Thyroid gland (tissue), 4 donors: ENCODE measurements at regions not wholly inside any gene's neighbourhood (a gene's known extent, or its start where the extent isn't known, plus 50 kb on each side); places are given as distances from the start of the nearest gene placed in this dataset.
"Not testable (repeated sequence)": the region's sequence is repeated elsewhere in the genome, so short reads cannot be mapped to it uniquely, and the experiment has no call there.

Experiments
- POLR2A ChIP-seq, 2 donors: fragments of 450-650 bp; IDR thresholded peaks; one replicate each; pipeline ENCODE4 v1.6.1; 2017; ENCODE audit warnings: antibody characterized with exemption in 2 of 2, mild to moderate bottlenecking in 2 of 2, moderate library complexity in 1 of 2
- TF ChIP-seq, protein P1 (sequence below), 6 experiments: fragments of 200-600 bp in 3 of 6; fragments of 450-650 bp in 3 of 6; sonication (generic) in 3 of 6; IDR thresholded peaks; one replicate each; pipeline ENCODE4 v1.5.1; 2016 to 2019; ENCODE audit warnings: antibody characterized with exemption in 6 of 6, mild to moderate bottlenecking in 2 of 6, inconsistent platforms in 1 of 6, moderate library complexity in 1 of 6

DNA sequence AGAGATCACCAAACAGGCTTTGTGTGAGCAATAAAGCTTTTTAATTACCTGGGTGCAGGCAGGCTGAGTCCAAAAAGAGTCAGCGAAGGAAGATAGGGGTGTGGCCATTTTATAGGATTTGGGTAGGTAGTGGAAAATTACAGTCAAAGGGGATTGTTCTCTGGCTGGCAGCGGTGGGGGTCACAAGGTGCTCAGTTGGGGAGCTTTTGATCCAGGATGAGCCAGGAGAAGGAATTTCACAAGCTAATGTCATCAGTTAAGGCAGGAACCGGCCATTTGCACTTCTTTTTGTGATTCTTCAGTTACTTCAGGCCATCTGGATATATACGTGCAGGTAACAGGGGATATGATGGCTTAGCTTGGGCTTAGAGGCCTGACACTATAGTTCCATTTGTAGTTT lies 177.5 kb upstream of the KCNJ3 start:
- TF ChIP-seq, protein P1, sequence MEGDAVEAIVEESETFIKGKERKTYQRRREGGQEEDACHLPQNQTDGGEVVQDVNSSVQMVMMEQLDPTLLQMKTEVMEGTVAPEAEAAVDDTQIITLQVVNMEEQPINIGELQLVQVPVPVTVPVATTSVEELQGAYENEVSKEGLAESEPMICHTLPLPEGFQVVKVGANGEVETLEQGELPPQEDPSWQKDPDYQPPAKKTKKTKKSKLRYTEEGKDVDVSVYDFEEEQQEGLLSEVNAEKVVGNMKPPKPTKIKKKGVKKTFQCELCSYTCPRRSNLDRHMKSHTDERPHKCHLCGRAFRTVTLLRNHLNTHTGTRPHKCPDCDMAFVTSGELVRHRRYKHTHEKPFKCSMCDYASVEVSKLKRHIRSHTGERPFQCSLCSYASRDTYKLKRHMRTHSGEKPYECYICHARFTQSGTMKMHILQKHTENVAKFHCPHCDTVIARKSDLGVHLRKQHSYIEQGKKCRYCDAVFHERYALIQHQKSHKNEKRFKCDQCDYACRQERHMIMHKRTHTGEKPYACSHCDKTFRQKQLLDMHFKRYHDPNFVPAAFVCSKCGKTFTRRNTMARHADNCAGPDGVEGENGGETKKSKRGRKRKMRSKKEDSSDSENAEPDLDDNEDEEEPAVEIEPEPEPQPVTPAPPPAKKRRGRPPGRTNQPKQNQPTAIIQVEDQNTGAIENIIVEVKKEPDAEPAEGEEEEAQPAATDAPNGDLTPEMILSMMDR (IDR thresholded peaks at IDR 0.05), result not testable (repeated sequence)
- not testable (repeated sequence) for TF ChIP-seq POLR2A (IDR thresholded peaks at IDR 0.05)
